Panc1 (cell line): ENCODE measurements at regions not wholly inside any gene's neighbourhood (a gene's known extent, or its start where the extent isn't known, plus 50 kb on each side); places are given as distances from the start of the nearest gene placed in this dataset.

Experiments
- ATAC-seq: fragments of 200-7000 bp; cut with Tn5 transposase; 2 replicates; pipeline ENCODE4 v1.9.1; 2020; ENCODE audit warnings: mild to moderate bottlenecking, moderate library complexity
- BruUV-seq: library from RNA; stranded (reverse); fragments of 400-500 nt; replicated peaks from 2 replicates; lab custom pipeline; 2021; lab: Mats Ljungman, UMichigan
- CTCF ChIA-PET: fragments of 300-600 bp; sonication (Branson Sonifier 250); formaldehyde crosslinking; loops from one replicate; lab custom pipeline; 2022; ENCODE audit warnings: antibody characterized with exemption; lab: Charles Lee
- POLR2A ChIA-PET: fragments of 300-600 bp; sonication (Branson Sonifier 250); formaldehyde crosslinking; loops from one replicate; lab custom pipeline; 2022; ENCODE audit warnings: antibody characterized with exemption; lab: Charles Lee
- DNase-seq: peaks from one replicate; pipeline ENCODE4 v3.0.0-alpha.2; 2010; ENCODE audit warnings: low read depth, low spot score
- H3K27ac ChIP-seq: 2 replicates; pipeline ENCODE4 v1.5.1; 2011; ENCODE audit warnings: mild to moderate bottlenecking, low read length, inconsistent platforms
- H3K27me3 ChIP-seq: fragments of 200-500 bp; sonication (Bioruptor generic); 2 replicates; pipeline ENCODE4 v1.6.0; 2014; ENCODE audit warnings: low read length, inconsistent platforms; ENCODE audit not compliant: control insufficient read depth, insufficient read depth
- H3K36me3 ChIP-seq: fragments of 200-500 bp; sonication (Bioruptor generic); 2 replicates; pipeline ENCODE4 v1.5.1; 2014; ENCODE audit warnings: inconsistent platforms, mild to moderate bottlenecking, low read length, moderate library complexity; ENCODE audit not compliant: control insufficient read depth, insufficient read depth
- H3K4me1 ChIP-seq: 2 replicates; pipeline ENCODE4 v1.5.1; 2011; ENCODE audit warnings: inconsistent platforms, mild to moderate bottlenecking, low read length, moderate library complexity; ENCODE audit not compliant: control insufficient read depth, insufficient read depth
- H3K4me3 ChIP-seq, 2 experiments: 2 replicates each; pipeline ENCODE4 v1.5.1; 2011 to 2012; ENCODE audit warnings: low read depth in 2 of 2, low read length in 2 of 2, mild to moderate bottlenecking in 2 of 2, inconsistent platforms in 1 of 2, moderate library complexity in 1 of 2
- H3K9me3 ChIP-seq: fragments of 200-500 bp; sonication (Bioruptor generic); 2 replicates; pipeline ENCODE4 v1.5.1; 2014; ENCODE audit warnings: low read depth, mild to moderate bottlenecking, inconsistent platforms, low read length, moderate library complexity; ENCODE audit not compliant: control insufficient read depth, insufficient read depth
- CTCF ChIP-seq: fragments of 450-650 bp; IDR thresholded peaks from 2 replicates; pipeline ENCODE4 v1.5.1; 2017; ENCODE audit warnings: mild to moderate bottlenecking
- POLR2AphosphoS5 ChIP-seq: IDR thresholded peaks from 2 replicates; pipeline ENCODE4 v1.6.1; 2012; ENCODE audit warnings: mild to moderate bottlenecking, low read depth, low read length, moderate library complexity
- REST ChIP-seq, 2 experiments: IDR thresholded peaks; 2 replicates each; pipeline ENCODE4 v1.6.1; 2011 to 2012; ENCODE audit warnings: low read depth in 2 of 2, control low read depth in 1 of 2, low read length in 1 of 2, mild to moderate bottlenecking in 1 of 2, moderate library complexity in 1 of 2; ENCODE audit not compliant: insufficient read depth in 1 of 2
- SIN3A ChIP-seq: IDR thresholded peaks from 2 replicates; pipeline ENCODE4 v1.6.1; 2012; ENCODE audit warnings: low read depth, mild to moderate bottlenecking, low read length, moderate library complexity, borderline replicate concordance; ENCODE audit not compliant: insufficient read depth
- TCF7L2 ChIP-seq: IDR thresholded peaks from 2 replicates; pipeline ENCODE4 v1.6.1; 2011; ENCODE audit warnings: mild to moderate bottlenecking, low read depth, low read length, inconsistent platforms
- in situ Hi-C: cut with HindIII; loops from 2 replicates; pipeline ENCODE4 v1.10.0; 2016; ENCODE audit warnings: low sequenced_read_pairs, low pct_unique_long_range_greater_than_20kb
- intact Hi-C: fragments of 100-400 bp; cut with micrococcal nuclease; formaldehyde crosslinking; loops from one replicate; pipeline ENCODE4 v1.10.0; 2022; ENCODE audit not compliant: unreplicated experiment

- ChIA-PET POLR2A (no interaction called here), CTCF (no interaction called here)
- no peaks in the 10 kb centered on the region for H3K9me3 ChIP-seq
- intact Hi-C loops (no loop called here), in situ Hi-C loops (no loop called here)
- H3K27me3 ChIP-seq, result no peaks in the 10 kb centered on the region
- no peaks in the 10 kb centered on the region for H3K36me3 ChIP-seq
- TF ChIP-seq CTCF, result no peak
- no peak for TF ChIP-seq POLR2AphosphoS5
- TF ChIP-seq REST (IDR thresholded peaks at IDR 0.05; ENCODE audit: insufficient read depth in 1 of 2, low read depth in 2 of 2, low read length in 1 of 2), result no peak
- no peak for TF ChIP-seq TCF7L2
- no peak overlapping the region for H3K4me3 ChIP-seq
- no peak for DNase-seq
- no TSS peak for BruUV-seq
- peak overlapping the region; percentile 45; the same call in 1 of the 2 replicates for H3K27ac ChIP-seq
- ATAC-seq, result peak; percentile 58; the same call in 1 of the 2 replicates
- H3K4me1 ChIP-seq, result peaks cover 18% of the 10 kb centered on the region; the same call in 1 of the 2 replicates
Observed at GRCh38 chr2:234690569-234691213, 193.8 kb upstream of the ARL4C start.

- Histone ChIP-seq H3K36me3 (no peaks in the 10 kb centered on the region), H3K9me3 (no peaks in the 10 kb centered on the region), H3K4me3 (no peak overlapping the region), H3K27me3 (no peaks in the 10 kb centered on the region), H3K4me1 (peaks cover 18% of the 10 kb centered on the region; the same call in 1 of the 2 replicates), H3K27ac (no peak overlapping the region)
- BruUV-seq, result no TSS peak
- ATAC-seq (no peak), DNase-seq (no peak)
- in situ Hi-C loops, result no loop called here
- TF ChIP-seq CTCF (no peak), SIN3A (no peak), REST (IDR thresholded peaks at IDR 0.05; ENCODE audit: insufficient read depth in 1 of 2, low read depth in 2 of 2, low read length in 1 of 2) (no peak), TCF7L2 (no peak), POLR2AphosphoS5 (no peak)
- intact Hi-C loops, result no loop called here
- ChIA-PET CTCF (no interaction called here), POLR2A (no interaction called here)
Observed at GRCh38 chr2:234689911-234690379, 193.1 kb upstream of the ARL4C start.
